ENCODE measurements at regions not wholly inside any gene's neighbourhood (a gene's known extent, or its start where the extent isn't known, plus 50 kb on each side); places are given as distances from the start of the nearest gene placed in this dataset.

DNA sequence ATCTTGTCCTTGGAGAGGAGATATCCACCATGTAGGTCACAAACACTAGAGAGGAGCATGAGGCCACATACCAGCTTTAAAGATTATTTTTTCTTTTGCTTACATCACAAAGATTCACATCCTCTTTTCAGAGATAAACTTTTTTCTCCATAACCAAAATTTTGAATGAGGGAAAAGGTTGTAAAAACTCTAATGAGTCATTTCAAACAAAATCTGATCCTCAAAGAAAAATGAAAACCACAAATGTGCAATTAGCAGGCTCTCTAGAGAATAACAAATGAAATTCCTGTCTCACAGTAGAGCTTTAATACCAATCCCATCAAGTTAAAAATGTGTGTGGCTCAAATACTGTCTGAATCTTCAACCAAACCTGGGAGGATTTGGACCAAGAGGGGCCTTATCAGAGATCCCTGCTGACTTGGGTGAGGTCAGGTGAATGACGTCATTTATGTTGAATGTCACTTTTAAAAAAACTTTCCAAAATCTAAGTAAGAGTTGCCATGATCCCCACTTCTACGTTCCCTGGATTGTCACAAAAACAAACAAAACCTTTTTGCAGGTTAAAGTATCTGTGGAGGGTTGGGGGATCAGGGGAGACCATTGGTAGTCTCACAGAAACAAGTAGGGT lies 261.5 kb upstream of the NPSR1 start:
- TF ChIP-seq, protein P1, sequence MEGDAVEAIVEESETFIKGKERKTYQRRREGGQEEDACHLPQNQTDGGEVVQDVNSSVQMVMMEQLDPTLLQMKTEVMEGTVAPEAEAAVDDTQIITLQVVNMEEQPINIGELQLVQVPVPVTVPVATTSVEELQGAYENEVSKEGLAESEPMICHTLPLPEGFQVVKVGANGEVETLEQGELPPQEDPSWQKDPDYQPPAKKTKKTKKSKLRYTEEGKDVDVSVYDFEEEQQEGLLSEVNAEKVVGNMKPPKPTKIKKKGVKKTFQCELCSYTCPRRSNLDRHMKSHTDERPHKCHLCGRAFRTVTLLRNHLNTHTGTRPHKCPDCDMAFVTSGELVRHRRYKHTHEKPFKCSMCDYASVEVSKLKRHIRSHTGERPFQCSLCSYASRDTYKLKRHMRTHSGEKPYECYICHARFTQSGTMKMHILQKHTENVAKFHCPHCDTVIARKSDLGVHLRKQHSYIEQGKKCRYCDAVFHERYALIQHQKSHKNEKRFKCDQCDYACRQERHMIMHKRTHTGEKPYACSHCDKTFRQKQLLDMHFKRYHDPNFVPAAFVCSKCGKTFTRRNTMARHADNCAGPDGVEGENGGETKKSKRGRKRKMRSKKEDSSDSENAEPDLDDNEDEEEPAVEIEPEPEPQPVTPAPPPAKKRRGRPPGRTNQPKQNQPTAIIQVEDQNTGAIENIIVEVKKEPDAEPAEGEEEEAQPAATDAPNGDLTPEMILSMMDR (IDR thresholded peaks at IDR 0.05) = no peak
- TF ChIP-seq EP300 (IDR thresholded peaks at IDR 0.05; ENCODE audit: low read depth) = no peak
- no peak for TF ChIP-seq POLR2AphosphoS5 (IDR thresholded peaks at IDR 0.05)
- TF ChIP-seq POLR2A (IDR thresholded peaks at IDR 0.05) = no peak

Data from transverse colon (tissue), 4 donors.